Suppressor macrophage (primary cell): ENCODE measurements at regions not wholly inside any gene's neighbourhood (a gene's known extent, or its start where the extent isn't known, plus 50 kb on each side); places are given as distances from the start of the nearest gene placed in this dataset.

ENCODE experiments used
- DNase-seq, 4 experiments: peaks; one replicate each; pipeline ENCODE4 v3.0.0-alpha.2; 2020 to 2022

DNA sequence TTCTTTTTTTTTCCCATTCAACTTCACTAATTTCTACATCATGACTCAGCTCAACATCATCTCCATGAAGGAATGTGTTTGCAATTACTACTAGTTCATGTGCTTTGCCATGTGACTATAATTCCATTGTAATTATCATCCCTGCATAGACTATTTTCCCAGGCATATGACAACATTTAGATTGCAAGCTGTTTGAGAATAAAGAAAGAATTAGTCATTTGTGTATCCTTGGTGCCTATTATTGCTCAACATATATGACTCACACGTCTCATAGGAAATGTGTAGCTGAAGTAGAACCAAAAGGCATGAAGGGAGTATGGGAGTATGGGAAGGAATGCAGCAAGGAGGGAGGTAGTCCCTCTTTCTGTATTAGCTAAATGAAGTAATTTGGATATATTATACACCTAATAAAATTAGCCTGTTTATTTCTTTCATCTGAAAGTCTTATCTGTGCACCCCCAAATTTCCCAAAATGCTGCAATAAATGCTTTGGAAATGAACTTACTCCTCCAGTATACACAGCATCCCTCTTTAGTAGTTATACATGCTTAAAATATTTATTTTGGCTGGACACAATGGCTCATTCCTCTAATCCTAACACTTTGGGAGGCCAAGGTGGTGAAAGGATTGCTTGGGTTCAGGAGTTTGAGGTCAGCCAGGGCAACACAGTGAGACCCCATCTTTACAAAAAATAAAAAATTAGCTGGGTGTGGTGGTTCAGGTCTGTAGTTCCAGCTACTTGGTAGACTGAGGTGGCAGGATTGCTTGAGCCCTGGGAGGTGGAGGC, 316.9 kb upstream of the ADGRL4 start:
- peak in 2 of 4 experiments; percentile 2 to 8 for DNase-seq

- DNase-seq: no peak
These were observed 316.0 kb upstream of the ADGRL4 start for GRCh38 chr1:79322511-79323027.

GRCh38 chr1:79312438-79312837, 305.9 kb upstream of the ADGRL4 start:
- no peak for DNase-seq

DNA sequence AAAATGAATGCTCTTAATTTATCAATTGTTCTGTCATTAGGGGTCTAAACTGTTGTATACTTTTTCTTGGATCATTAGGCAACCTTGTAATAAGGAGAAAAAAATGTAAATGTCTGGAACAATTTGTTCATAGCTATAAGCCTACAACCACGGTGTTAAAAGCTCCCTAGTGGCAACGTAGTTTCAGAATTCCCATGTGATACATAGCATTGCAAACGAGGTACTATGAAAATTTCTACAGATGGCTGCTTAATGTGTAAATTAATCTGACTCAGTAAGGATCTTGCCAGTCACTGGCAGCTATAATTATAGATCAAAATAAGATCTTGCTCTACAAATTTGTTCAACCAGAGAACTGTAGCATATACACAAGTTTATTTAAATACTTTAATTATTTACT, 304.1 kb upstream of the ADGRL4 start:
- no peak for DNase-seq

- no peak for DNase-seq
These were observed 297.6 kb upstream of the ADGRL4 start for GRCh38 chr1:79304131-79304530.

DNA sequence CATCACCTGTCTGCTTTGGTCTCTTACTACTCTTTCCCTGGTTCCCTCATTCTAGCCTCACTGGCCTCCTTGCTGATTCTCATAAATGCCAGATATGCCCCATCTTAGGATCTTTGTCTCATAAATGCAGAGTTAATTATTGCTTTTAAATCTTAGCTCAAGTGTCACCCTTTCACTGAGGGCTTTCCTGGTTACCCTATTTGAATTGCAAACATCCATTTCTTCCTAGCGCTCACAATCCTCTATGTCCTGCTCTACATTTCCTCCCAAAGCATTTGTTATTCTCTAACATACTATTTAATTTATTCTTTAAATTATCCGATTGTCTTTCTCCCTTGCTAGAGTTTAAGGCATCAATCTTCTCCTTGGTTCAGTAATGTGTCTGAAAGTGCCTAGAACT, 296.5 kb upstream of the ADGRL4 start:
- no peak for DNase-seq

- DNase-seq: no peak
These were observed 295.9 kb upstream of the ADGRL4 start for GRCh38 chr1:79302380-79302930.

GRCh38 chr1:79295967-79296366, 289.4 kb upstream of the ADGRL4 start:
- no peak for DNase-seq

- no peak for DNase-seq
These were observed 287.1 kb upstream of the ADGRL4 start for GRCh38 chr1:79293611-79294010.

- no peak for DNase-seq
These were observed 284.5 kb upstream of the ADGRL4 start for GRCh38 chr1:79290927-79291474.

- DNase-seq: no peak
These were observed 281.5 kb upstream of the ADGRL4 start for GRCh38 chr1:79287982-79288381.

DNA sequence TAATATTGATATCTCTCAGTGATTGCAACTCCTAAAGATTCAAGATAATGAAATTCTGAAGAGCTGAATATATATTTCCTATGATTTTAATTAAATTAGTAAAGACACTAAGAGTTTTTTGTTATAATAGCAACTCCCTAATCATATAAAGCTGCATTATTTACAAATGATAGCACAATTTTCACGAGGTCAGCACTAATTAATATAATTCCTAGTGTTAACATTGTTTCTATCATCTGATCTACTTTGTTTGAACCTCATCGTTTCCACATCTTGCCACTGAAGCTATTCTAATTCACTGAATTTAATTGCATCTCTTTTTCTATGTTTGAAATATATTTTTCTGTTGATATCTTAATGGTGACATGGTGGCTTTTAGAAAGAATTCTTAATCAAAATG, 279.1 kb upstream of the ADGRL4 start:
- DNase-seq: no peak

GRCh38 chr1:79283451-79283850, 276.9 kb upstream of the ADGRL4 start:
- DNase-seq: no peak

DNA sequence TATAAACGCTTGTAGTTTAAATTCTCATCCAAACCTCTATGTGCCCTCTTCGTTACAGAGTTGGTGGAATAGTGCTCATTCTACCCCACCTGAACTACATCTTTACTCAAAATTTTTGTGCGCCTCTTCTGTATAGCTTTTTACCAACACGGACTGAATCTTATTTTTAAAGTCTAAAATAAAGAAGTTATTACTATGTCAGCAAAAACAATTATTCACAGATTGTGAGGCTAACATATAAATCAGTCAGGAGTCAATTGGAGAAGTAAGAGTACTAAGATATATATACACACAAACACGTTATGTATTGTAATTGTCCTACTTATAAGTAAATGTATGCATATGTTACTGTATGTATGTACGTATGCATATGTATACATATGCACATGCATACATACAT, 274.9 kb upstream of the ADGRL4 start:
- DNase-seq: no peak

- DNase-seq: no peak
These were observed 265.2 kb upstream of the ADGRL4 start for GRCh38 chr1:79271759-79272158.

DNA sequence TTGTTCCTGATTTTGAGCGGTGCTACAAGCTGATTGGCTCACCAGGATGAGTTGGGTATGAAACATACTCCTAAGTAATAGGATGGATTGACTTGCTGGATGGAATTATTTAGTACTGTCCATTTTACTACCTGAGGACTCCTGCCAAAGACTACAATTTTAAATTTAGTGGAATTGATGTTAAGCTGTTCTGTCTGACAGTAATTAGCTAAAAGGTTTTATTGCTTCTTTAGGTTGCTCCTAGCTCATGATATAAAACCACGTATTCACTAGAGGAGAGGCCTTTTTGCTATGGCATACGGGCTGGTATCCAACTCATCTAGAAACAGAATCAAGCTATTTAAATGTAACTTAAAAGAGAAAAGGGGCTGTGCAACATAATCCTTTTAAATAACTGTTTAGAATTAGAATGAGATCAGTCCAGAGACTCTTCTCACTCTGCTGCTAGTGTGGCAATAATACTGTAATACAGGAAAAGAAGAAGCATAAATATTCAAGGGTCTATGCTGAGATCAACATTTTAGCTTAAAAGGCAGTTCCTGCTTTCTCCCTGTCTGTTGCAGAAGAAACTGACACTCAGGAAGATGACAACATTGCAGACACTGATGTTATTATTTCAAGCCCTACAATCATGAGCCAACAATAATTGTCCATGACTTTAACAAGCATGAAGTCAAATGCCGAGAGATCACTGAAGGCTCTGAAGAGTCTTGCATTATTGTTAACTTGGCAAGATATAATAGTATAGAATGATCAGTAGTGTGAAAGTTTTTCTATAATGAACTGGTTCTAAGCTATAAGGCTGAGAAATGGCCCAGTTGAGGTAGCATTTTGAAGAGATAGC, 258.7 kb upstream of the ADGRL4 start:
- DNase-seq: peak in 2 of 4 experiments; percentile 5 to 10

DNA sequence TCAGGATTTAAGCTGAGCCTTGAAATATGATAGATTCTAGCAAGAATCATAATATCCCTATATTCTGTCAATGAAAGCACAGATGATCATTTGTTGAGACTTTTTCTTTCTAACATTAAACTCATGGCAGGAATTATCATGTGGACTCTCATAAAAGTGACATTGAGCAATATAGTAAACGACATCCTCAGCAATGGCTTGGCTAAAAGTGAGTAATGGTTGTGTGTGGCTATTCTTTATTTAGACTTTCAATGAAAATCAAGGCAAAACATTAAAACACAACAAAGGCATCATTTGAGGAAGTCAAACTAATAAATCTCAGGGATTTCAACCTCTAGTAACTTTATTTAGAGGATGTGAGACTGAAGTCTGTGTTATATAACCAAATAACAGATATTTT, 257.8 kb upstream of the ADGRL4 start:
- no peak for DNase-seq

- DNase-seq: no peak
These were observed 256.3 kb upstream of the ADGRL4 start for GRCh38 chr1:79262745-79263258.

GRCh38 chr1:79259390-79260336, 253.1 kb upstream of the ADGRL4 start:
- peak in 1 of 4 experiments; percentile 1 for DNase-seq

DNA sequence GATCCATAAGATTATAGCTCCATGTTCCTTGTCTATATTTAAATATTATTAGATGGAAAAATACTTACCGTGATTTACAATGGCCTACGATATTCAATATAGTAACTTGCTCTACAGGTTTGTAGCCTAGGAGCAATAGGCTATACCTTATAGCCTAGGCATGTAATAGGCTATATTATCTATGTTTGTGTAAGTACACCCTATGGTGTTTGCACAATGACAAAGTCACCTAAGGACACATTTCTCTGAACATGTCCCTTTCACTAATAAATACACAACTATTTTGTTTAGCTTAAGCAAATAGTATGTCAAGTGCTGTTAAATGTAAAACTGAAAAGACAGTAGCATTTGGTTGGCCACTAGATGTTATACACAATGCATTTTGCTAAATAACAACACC, 248.9 kb upstream of the ADGRL4 start:
- no peak for DNase-seq

GRCh38 chr1:79252598-79252997, 246.1 kb upstream of the ADGRL4 start:
- DNase-seq: no peak

DNA sequence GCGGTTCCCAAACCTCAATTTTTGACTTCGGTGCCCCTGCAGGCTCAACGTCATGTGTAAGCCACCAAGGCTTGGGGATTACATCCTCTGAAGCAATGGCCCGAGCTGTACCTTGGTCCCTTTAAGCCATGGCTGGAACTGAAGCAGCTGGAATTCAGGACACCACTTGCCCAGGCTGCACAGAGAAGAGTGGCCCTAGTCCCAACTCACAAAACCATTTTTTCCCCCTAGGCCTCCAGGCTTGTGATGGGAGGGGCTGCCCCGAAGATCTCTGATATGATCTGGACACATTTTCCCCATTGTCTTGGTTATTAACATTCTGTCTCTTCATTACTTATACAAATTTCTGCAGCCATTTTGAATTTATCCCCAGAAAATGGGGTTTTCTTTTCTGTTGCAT, 233.3 kb upstream of the ADGRL4 start:
- DNase-seq: no peak
